Left ventricle myocardium inferior (tissue), 1 donor: ENCODE measurements at regions not wholly inside any gene's neighbourhood (a gene's known extent, or its start where the extent isn't known, plus 50 kb on each side); places are given as distances from the start of the nearest gene placed in this dataset.

Experiments used
- DNase-seq: peaks from one replicate; pipeline ENCODE4 v3.0.0-alpha.2; 2020
- H3K27ac ChIP-seq: fragments of 200-600 bp; replicated peaks from 2 replicates; pipeline ENCODE4 v1.8.0; 2021
- H3K27me3 ChIP-seq: fragments of 200-600 bp; 2 replicates; pipeline ENCODE4 v1.8.0; 2021; ENCODE audit warnings: low read depth
- H3K36me3 ChIP-seq: fragments of 200-600 bp; 2 replicates; pipeline ENCODE4 v1.8.0; 2021
- H3K4me1 ChIP-seq: fragments of 200-600 bp; 2 replicates; pipeline ENCODE4 v1.8.0; 2021
- H3K4me3 ChIP-seq: fragments of 200-600 bp; 2 replicates; pipeline ENCODE4 v1.8.0; 2021; ENCODE audit warnings: mild to moderate bottlenecking, moderate library complexity
- H3K9me3 ChIP-seq: fragments of 200-600 bp; replicated peaks from 2 replicates; pipeline ENCODE4 v1.8.0; 2021
- intact Hi-C: fragments of 100-400 bp; cut with micrococcal nuclease; formaldehyde crosslinking; loops from one replicate; pipeline ENCODE4 v1.11.0; 2022
- TF ChIP-seq, protein P1 (sequence below): fragments of 200-600 bp; IDR thresholded peaks from 2 replicates; pipeline ENCODE4 v1.8.0; 2021; ENCODE audit warnings: antibody characterized with exemption, mild to moderate bottlenecking, borderline replicate concordance
- donor health status: DM: no; HTN: yes; CAD: no; lungs with severe emphysema.

DNA sequence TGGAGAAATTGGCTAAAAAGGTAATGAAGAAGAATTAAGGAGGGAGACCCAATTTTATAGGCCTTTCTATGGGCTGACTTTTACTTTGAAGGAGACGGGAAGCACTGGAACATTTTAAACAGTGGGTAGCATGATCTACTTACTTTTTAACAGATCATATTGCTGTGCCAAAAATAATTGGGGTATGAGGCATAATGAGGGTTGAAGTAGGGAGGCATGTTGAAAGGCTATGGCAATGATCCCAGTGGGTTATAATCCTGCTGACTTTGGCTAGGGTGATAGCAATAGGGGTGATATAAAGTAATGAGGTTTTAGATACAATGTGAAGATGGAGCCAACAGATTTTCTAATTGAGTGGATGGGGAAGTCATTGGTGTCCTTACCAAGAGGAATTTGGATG lies 73.2 kb downstream of the GPR37 start:
- TF ChIP-seq, protein P1, sequence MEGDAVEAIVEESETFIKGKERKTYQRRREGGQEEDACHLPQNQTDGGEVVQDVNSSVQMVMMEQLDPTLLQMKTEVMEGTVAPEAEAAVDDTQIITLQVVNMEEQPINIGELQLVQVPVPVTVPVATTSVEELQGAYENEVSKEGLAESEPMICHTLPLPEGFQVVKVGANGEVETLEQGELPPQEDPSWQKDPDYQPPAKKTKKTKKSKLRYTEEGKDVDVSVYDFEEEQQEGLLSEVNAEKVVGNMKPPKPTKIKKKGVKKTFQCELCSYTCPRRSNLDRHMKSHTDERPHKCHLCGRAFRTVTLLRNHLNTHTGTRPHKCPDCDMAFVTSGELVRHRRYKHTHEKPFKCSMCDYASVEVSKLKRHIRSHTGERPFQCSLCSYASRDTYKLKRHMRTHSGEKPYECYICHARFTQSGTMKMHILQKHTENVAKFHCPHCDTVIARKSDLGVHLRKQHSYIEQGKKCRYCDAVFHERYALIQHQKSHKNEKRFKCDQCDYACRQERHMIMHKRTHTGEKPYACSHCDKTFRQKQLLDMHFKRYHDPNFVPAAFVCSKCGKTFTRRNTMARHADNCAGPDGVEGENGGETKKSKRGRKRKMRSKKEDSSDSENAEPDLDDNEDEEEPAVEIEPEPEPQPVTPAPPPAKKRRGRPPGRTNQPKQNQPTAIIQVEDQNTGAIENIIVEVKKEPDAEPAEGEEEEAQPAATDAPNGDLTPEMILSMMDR: no peak
- Histone ChIP-seq H3K9me3 (no peaks in the 10 kb centered on the region), H3K36me3 (no peaks in the 10 kb centered on the region), H3K27ac (no peak overlapping the region), H3K4me3 (no peak overlapping the region), H3K27me3 (no peaks in the 10 kb centered on the region), H3K4me1 (no peaks in the 10 kb centered on the region)
- intact Hi-C loops: no loop called here
- no peak for DNase-seq

DNA sequence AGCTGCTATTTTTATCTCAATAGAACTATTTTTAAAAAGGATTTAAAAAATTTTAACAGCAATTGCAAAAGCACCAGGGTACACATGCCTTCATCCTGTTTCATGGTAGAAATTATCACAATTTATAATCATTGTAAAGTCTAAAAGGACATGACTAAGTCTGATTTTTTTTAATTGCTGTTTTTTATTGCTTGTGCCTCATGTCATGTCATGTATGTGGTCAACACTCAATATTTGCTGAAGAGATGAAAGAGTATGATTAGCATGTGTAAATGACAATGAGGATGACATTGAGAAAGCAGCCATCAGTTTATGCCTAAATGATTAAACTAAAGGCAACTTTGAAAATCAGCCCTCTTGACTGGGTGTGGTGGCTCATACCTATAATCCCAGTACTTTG lies 74.8 kb downstream of the GPR37 start:
- TF ChIP-seq, protein P1: no peak
- no peaks in the 10 kb centered on the region for H3K4me1 ChIP-seq
- no peaks in the 10 kb centered on the region for H3K27me3 ChIP-seq
- H3K27ac ChIP-seq: no peak overlapping the region
- H3K36me3 ChIP-seq: no peaks in the 10 kb centered on the region
- intact Hi-C loops: no loop called here
- no peaks in the 10 kb centered on the region for H3K9me3 ChIP-seq
- no peak overlapping the region for H3K4me3 ChIP-seq
- DNase-seq: no peak

DNA sequence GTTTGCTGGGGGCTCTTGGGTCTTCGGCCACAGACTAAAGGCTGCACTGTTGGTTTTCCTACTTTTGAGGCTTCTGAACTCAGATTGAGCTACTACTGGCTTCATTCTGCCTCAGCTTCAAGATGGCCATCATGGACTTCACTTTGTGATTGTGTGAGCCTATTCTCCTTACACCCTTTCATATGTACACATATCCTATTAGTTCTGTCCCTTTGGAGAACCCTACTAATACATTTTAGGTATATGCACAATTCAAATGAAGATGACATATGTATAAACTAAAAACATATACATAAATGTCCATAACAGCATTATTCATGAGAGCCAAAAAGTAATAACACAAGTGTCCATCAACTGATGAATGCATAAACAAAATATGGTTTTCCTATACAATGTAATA lies 75.7 kb downstream of the GPR37 start:
- H3K27me3 ChIP-seq: no peaks in the 10 kb centered on the region
- no peak overlapping the region for H3K27ac ChIP-seq
- no peaks in the 10 kb centered on the region for H3K4me1 ChIP-seq
- intact Hi-C loops: no loop called here
- H3K36me3 ChIP-seq: no peaks in the 10 kb centered on the region
- DNase-seq: no peak
- TF ChIP-seq, protein P1: no peak
- no peak overlapping the region for H3K4me3 ChIP-seq
- no peaks in the 10 kb centered on the region for H3K9me3 ChIP-seq

DNA sequence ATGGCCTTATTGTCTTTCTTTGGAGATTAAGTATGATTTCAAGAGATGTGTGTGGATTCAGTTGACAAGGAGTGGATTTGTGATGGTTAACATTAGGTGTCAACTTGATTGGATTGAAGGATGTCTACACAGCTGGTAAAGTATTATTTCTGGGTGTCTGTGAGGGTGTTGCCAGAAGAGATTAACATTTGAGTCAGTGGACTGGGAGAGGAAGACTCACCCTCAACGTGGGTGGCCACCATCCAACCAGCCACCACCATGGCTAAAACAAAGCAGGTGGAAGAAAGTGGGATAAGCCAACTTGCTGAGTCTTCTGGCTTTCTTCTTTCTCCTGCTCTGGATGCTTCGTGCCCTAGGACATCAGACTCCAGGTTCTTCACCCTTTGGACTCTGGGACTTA lies 76.1 kb downstream of the GPR37 start:
- Histone ChIP-seq H3K4me1 (no peaks in the 10 kb centered on the region), H3K27me3 (no peaks in the 10 kb centered on the region), H3K36me3 (no peaks in the 10 kb centered on the region), H3K4me3 (no peak overlapping the region), H3K9me3 (no peaks in the 10 kb centered on the region), H3K27ac (no peak overlapping the region)
- intact Hi-C loops: no loop called here
- DNase-seq: no peak
- TF ChIP-seq, protein P1: no peak

DNA sequence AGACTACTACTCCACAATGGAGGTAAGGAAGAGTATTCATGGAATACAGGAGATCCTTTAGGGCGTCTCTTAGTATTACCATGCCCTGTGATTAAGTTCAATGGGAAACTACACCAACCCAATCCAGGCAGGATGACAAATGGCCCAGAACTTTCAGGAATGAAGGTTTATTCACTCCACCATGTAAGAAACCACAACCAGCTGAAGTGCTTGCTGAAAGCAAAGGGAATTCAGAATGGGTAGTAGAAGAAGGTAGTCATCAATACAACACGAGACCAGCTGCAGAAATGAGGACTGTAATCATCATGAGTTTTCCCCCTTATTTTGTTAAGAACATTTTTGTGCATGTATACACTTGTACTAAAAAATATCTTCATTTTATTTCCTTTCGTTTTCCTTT lies 76.6 kb downstream of the GPR37 start:
- no peaks in the 10 kb centered on the region for H3K27me3 ChIP-seq
- TF ChIP-seq, protein P1: no peak
- no peak for DNase-seq
- H3K4me1 ChIP-seq: no peaks in the 10 kb centered on the region
- no peaks in the 10 kb centered on the region for H3K9me3 ChIP-seq
- no peaks in the 10 kb centered on the region for H3K36me3 ChIP-seq
- no peak overlapping the region for H3K27ac ChIP-seq
- H3K4me3 ChIP-seq: no peak overlapping the region
- intact Hi-C loops: no loop called here
